ENCODE measurements at regions not wholly inside any gene's neighbourhood (a gene's known extent, or its start where the extent isn't known, plus 50 kb on each side); places are given as distances from the start of the nearest gene placed in this dataset.

DNA sequence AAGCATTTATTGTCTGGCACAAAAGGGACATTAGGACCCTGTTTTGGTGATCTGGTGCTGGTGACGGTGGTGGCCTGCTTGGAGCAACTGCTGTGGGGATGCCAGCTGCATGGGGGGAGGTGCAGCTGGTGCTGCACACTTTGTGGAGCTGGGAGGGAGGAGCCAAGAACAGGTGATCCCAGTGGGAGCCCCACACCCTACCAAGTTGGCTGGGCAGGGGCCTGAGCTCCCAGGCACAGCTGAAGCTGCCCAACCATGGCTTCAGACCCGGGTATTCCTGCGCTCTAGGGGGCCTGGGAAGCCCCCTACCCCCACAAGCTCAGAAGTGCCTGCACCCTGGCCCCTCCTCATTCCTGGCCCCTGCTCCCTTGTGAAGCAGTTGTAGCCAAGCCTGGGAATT is 1512.5 kb downstream of the TECRL start:
- Histone ChIP-seq H3K27ac (ENCODE audit: low read length) (no peak overlapping the region), H3K4me1 (ENCODE audit: control insufficient read depth, insufficient read depth, low read length) (no peaks in the 10 kb centered on the region), H3K36me3 (ENCODE audit: control insufficient read depth, insufficient read depth, low read length) (no peaks in the 10 kb centered on the region), H3K9me3 (ENCODE audit: control insufficient read depth, insufficient read depth, low read depth, low read length) (no peaks in the 10 kb centered on the region), H3K4me3 (ENCODE audit: low read depth in 2 of 2, low read length in 2 of 2) (no peak overlapping the region), H3K27me3 (ENCODE audit: control insufficient read depth, insufficient read depth, low read length) (no peaks in the 10 kb centered on the region)
- DNase-seq (ENCODE audit: low read depth, low spot score) (no peak), ATAC-seq (no peak)
- in situ Hi-C loops (cut with HindIII; ENCODE audit: low pct_unique_long_range_greater_than_20kb, low sequenced_read_pairs) (no loop called here), intact Hi-C loops (cut with micrococcal nuclease; ENCODE audit: unreplicated experiment) (no loop called here)
- POLR2A ChIA-PET: no interaction called here
- CTCF ChIA-PET: no interaction called here
- no TSS peak for BruUV-seq (replicated peaks)
- TF ChIP-seq, protein P1, sequence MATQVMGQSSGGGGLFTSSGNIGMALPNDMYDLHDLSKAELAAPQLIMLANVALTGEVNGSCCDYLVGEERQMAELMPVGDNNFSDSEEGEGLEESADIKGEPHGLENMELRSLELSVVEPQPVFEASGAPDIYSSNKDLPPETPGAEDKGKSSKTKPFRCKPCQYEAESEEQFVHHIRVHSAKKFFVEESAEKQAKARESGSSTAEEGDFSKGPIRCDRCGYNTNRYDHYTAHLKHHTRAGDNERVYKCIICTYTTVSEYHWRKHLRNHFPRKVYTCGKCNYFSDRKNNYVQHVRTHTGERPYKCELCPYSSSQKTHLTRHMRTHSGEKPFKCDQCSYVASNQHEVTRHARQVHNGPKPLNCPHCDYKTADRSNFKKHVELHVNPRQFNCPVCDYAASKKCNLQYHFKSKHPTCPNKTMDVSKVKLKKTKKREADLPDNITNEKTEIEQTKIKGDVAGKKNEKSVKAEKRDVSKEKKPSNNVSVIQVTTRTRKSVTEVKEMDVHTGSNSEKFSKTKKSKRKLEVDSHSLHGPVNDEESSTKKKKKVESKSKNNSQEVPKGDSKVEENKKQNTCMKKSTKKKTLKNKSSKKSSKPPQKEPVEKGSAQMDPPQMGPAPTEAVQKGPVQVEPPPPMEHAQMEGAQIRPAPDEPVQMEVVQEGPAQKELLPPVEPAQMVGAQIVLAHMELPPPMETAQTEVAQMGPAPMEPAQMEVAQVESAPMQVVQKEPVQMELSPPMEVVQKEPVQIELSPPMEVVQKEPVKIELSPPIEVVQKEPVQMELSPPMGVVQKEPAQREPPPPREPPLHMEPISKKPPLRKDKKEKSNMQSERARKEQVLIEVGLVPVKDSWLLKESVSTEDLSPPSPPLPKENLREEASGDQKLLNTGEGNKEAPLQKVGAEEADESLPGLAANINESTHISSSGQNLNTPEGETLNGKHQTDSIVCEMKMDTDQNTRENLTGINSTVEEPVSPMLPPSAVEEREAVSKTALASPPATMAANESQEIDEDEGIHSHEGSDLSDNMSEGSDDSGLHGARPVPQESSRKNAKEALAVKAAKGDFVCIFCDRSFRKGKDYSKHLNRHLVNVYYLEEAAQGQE (IDR thresholded peaks at IDR 0.05; ENCODE audit: insufficient read depth in 1 of 2, low read depth in 2 of 2, low read length in 1 of 2): no peak
- TF ChIP-seq SIN3A (IDR thresholded peaks at IDR 0.05; ENCODE audit: borderline replicate concordance, insufficient read depth, low read depth, low read length) (no peak), POLR2AphosphoS5 (IDR thresholded peaks at IDR 0.05; ENCODE audit: low read depth, low read length) (no peak)

DNA sequence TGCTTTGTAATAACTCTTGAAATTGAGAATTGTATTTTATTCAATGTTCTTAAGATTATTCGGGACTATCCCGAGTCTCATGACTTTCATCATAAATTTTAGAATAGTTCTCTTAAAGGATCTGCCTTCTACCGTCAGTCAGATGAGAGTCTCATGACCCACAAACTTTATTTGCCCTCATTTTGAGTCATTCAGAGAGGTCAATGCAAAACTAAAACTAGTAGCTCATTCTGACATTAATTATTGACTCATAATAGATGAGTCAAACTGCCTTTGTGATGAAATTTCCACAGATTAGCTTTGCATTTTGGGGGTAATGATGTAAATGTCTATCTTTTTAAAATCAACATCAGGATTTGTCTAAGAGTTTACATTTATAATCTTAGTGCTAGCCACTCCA is 1527.3 kb downstream of the TECRL start:
- ATAC-seq: no peak
- no peaks in the 10 kb centered on the region for H3K4me1 ChIP-seq (ENCODE audit: control insufficient read depth, insufficient read depth, low read length)
- no peaks in the 10 kb centered on the region; the same call in 1 of the 2 replicates for H3K36me3 ChIP-seq (ENCODE audit: control insufficient read depth, insufficient read depth, low read length)
- intact Hi-C loops (cut with micrococcal nuclease; ENCODE audit: unreplicated experiment): no loop called here
- TF ChIP-seq SIN3A (IDR thresholded peaks at IDR 0.05; ENCODE audit: borderline replicate concordance, insufficient read depth, low read depth, low read length) (no peak), TCF7L2 (IDR thresholded peaks at IDR 0.05; ENCODE audit: low read depth, low read length) (no peak), POLR2AphosphoS5 (IDR thresholded peaks at IDR 0.05; ENCODE audit: low read depth, low read length) (no peak)
- TF ChIP-seq, protein P1 (IDR thresholded peaks at IDR 0.05; ENCODE audit: insufficient read depth in 1 of 2, low read depth in 2 of 2, low read length in 1 of 2): no peak
- TF ChIP-seq, protein P2, sequence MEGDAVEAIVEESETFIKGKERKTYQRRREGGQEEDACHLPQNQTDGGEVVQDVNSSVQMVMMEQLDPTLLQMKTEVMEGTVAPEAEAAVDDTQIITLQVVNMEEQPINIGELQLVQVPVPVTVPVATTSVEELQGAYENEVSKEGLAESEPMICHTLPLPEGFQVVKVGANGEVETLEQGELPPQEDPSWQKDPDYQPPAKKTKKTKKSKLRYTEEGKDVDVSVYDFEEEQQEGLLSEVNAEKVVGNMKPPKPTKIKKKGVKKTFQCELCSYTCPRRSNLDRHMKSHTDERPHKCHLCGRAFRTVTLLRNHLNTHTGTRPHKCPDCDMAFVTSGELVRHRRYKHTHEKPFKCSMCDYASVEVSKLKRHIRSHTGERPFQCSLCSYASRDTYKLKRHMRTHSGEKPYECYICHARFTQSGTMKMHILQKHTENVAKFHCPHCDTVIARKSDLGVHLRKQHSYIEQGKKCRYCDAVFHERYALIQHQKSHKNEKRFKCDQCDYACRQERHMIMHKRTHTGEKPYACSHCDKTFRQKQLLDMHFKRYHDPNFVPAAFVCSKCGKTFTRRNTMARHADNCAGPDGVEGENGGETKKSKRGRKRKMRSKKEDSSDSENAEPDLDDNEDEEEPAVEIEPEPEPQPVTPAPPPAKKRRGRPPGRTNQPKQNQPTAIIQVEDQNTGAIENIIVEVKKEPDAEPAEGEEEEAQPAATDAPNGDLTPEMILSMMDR (IDR thresholded peaks at IDR 0.05): no peak
- in situ Hi-C loops (cut with HindIII; ENCODE audit: low pct_unique_long_range_greater_than_20kb, low sequenced_read_pairs): no loop called here
- POLR2A ChIA-PET: no interaction called here
- no TSS peak for BruUV-seq (replicated peaks)
- H3K9me3 ChIP-seq (ENCODE audit: control insufficient read depth, insufficient read depth, low read depth, low read length): no peaks in the 10 kb centered on the region
- DNase-seq (ENCODE audit: low read depth, low spot score): no peak
- H3K27me3 ChIP-seq (ENCODE audit: control insufficient read depth, insufficient read depth, low read length): no peaks in the 10 kb centered on the region
- CTCF ChIA-PET: no interaction called here
- H3K4me3 ChIP-seq (ENCODE audit: low read depth in 2 of 2, low read length in 2 of 2): no peak overlapping the region
- H3K27ac ChIP-seq (ENCODE audit: low read length): no peak overlapping the region

Data from Panc1 (cell line).